ENCODE measurements at regions not wholly inside any gene's neighbourhood (a gene's known extent, or its start where the extent isn't known, plus 50 kb on each side); places are given as distances from the start of the nearest gene placed in this dataset.

GRCh38 chr6:166050559-166050958 lies 117.1 kb downstream of the TBXT start:
- Histone ChIP-seq H3K27ac (ENCODE audit: low read length) (no peak overlapping the region), H3K9ac (ENCODE audit: low read length) (no peak overlapping the region), H3K4me3 (ENCODE audit: low read length) (no peak overlapping the region), H3K9me3 (replicated peaks; ENCODE audit: insufficient read depth, low read length) (no peaks in the 10 kb centered on the region), H3F3A (ENCODE audit: insufficient read depth, low read length) (no peaks in the 10 kb centered on the region), H3K36me3 (replicated peaks; ENCODE audit: insufficient read depth, low read length) (no peaks in the 10 kb centered on the region), H3K27me3 (replicated peaks; ENCODE audit: insufficient read depth, low read length) (no peaks in the 10 kb centered on the region), H3K79me2 (ENCODE audit: low read length) (no peaks in the 10 kb centered on the region), H3K9me2 (replicated peaks; ENCODE audit: insufficient read depth, low read length) (no peaks in the 10 kb centered on the region), H3K4me1 (ENCODE audit: low read length) (no peaks in the 10 kb centered on the region), H2AFZ (ENCODE audit: low read length) (no peak overlapping the region), H3K4me2 (ENCODE audit: low read depth, low read length) (no peak overlapping the region), H4K20me1 (ENCODE audit: insufficient read depth, low read length) (no peaks in the 10 kb centered on the region)
- TF ChIP-seq EZH2phosphoT487 (IDR thresholded peaks at IDR 0.05; ENCODE audit: low read length): no peak
- no peak for TF ChIP-seq EZH2 (optimal IDR thresholded peaks at IDR 0.05; ENCODE audit: low read depth, low read length)
- TF ChIP-seq CTCF (IDR thresholded peaks at IDR 0.05; ENCODE audit: low read length): no peak
- DNase-seq: no peak

GRCh38 chr6:166046982-166047381 lies 120.7 kb downstream of the TBXT start:
- TF ChIP-seq EZH2phosphoT487 (IDR thresholded peaks at IDR 0.05; ENCODE audit: low read length) (no peak), EZH2 (optimal IDR thresholded peaks at IDR 0.05; ENCODE audit: low read depth, low read length) (no peak), CTCF (IDR thresholded peaks at IDR 0.05; ENCODE audit: low read length) (no peak)
- Histone ChIP-seq H3K9me2 (replicated peaks; ENCODE audit: insufficient read depth, low read length) (no peaks in the 10 kb centered on the region), H2AFZ (ENCODE audit: low read length) (no peak overlapping the region), H3K9me3 (replicated peaks; ENCODE audit: insufficient read depth, low read length) (no peaks in the 10 kb centered on the region), H4K20me1 (ENCODE audit: insufficient read depth, low read length) (no peaks in the 10 kb centered on the region), H3K9ac (ENCODE audit: low read length) (no peak overlapping the region), H3K27ac (ENCODE audit: low read length) (no peak overlapping the region), H3K27me3 (replicated peaks; ENCODE audit: insufficient read depth, low read length) (no peaks in the 10 kb centered on the region), H3K36me3 (replicated peaks; ENCODE audit: insufficient read depth, low read length) (no peaks in the 10 kb centered on the region), H3K4me2 (ENCODE audit: low read depth, low read length) (no peak overlapping the region), H3K79me2 (ENCODE audit: low read length) (no peaks in the 10 kb centered on the region), H3F3A (ENCODE audit: insufficient read depth, low read length) (no peaks in the 10 kb centered on the region), H3K4me3 (ENCODE audit: low read length) (no peak overlapping the region), H3K4me1 (ENCODE audit: low read length) (no peaks in the 10 kb centered on the region)
- no peak for DNase-seq

GRCh38 chr6:166046226-166046625 lies 121.4 kb downstream of the TBXT start:
- no peaks in the 10 kb centered on the region for H3K36me3 ChIP-seq (replicated peaks; ENCODE audit: insufficient read depth, low read length)
- H3K9me2 ChIP-seq (replicated peaks; ENCODE audit: insufficient read depth, low read length): no peaks in the 10 kb centered on the region
- DNase-seq: no peak
- no peak overlapping the region for H3K4me2 ChIP-seq (ENCODE audit: low read depth, low read length)
- no peak overlapping the region for H3K27ac ChIP-seq (ENCODE audit: low read length)
- H3F3A ChIP-seq (ENCODE audit: insufficient read depth, low read length): no peaks in the 10 kb centered on the region
- H3K27me3 ChIP-seq (replicated peaks; ENCODE audit: insufficient read depth, low read length): no peaks in the 10 kb centered on the region
- H2AFZ ChIP-seq (ENCODE audit: low read length): no peak overlapping the region
- no peak overlapping the region for H3K4me3 ChIP-seq (ENCODE audit: low read length)
- no peaks in the 10 kb centered on the region for H3K79me2 ChIP-seq (ENCODE audit: low read length)
- TF ChIP-seq CTCF (IDR thresholded peaks at IDR 0.05; ENCODE audit: low read length) (no peak), EZH2phosphoT487 (IDR thresholded peaks at IDR 0.05; ENCODE audit: low read length) (no peak), EZH2 (optimal IDR thresholded peaks at IDR 0.05; ENCODE audit: low read depth, low read length) (no peak)
- H3K4me1 ChIP-seq (ENCODE audit: low read length): no peaks in the 10 kb centered on the region
- H4K20me1 ChIP-seq (ENCODE audit: insufficient read depth, low read length): no peaks in the 10 kb centered on the region
- H3K9ac ChIP-seq (ENCODE audit: low read length): no peak overlapping the region
- H3K9me3 ChIP-seq (replicated peaks; ENCODE audit: insufficient read depth, low read length): no peaks in the 10 kb centered on the region

All from MM.1S (cell line).